GM12878 (cell line): ENCODE measurements at regions not wholly inside any gene's neighbourhood (a gene's known extent, or its start where the extent isn't known, plus 50 kb on each side); places are given as distances from the start of the nearest gene placed in this dataset.

Experiments
- ATAC-seq: fragments of 200-7000 bp; cut with Tn5 transposase; 3 replicates; pipeline ENCODE4 v1.9.1; 2020; ENCODE audit warnings: mild to moderate bottlenecking, moderate library complexity
- BruUV-seq: library from RNA; stranded (reverse); fragments of 400-500 nt; replicated peaks from 2 replicates; lab custom pipeline; 2021; lab: Mats Ljungman, UMichigan
- CTCF ChIA-PET: fragments of 300-600 bp; sonication (Branson Sonifier 250); formaldehyde crosslinking; extraction: SDS; loops from one replicate; lab custom pipeline; 2021; ENCODE audit warnings: inconsistent platforms; lab: Yijun Ruan, JAX
- POLR2A ChIA-PET: fragments of 350-600 bp; formaldehyde crosslinking; extraction: SDS; loops from one replicate; lab custom pipeline; 2021; ENCODE audit warnings: inconsistent platforms; lab: Charles Lee
- RAD21 ChIA-PET: fragments of 300-600 bp; sonication (Branson Sonifier 250); formaldehyde crosslinking; loops from one replicate; lab custom pipeline; 2023; ENCODE audit warnings: antibody characterized with exemption; ENCODE audit not compliant: unreplicated experiment; lab: Charles Lee
- SMC1A ChIA-PET: fragments of 300-600 bp; sonication (Branson Sonifier 250); formaldehyde crosslinking; loops from one replicate; lab custom pipeline; 2023; ENCODE audit not compliant: unreplicated experiment, uncharacterized antibody; lab: Charles Lee
- DNase-seq: peaks from one replicate; pipeline ENCODE4 v3.0.0-alpha.2; 2011; ENCODE audit warnings: low read depth, low spot score
- FAIRE-seq: peaks from 3 replicates; lab custom pipeline; 2011; peaks lifted over from hg19 to GRCh38; lab: Jason Lieb, UNC
- H2AFZ ChIP-seq: 2 replicates; pipeline ENCODE4 v1.6.0; 2011; ENCODE audit warnings: low read depth, low read length, control low read depth; ENCODE audit not compliant: control insufficient read depth
- H3K27ac ChIP-seq: 2 replicates; pipeline ENCODE4 v1.5.1; 2011; ENCODE audit warnings: control low read depth; ENCODE audit not compliant: control insufficient read depth, insufficient read depth
- H3K27me3 ChIP-seq, 2 experiments: replicated peaks in 1 of 2; 2 replicates each; pipeline versions ENCODE4 v1.6.0 to v1.6.1; 2011; ENCODE audit warnings: low read length in 1 of 2; ENCODE audit not compliant: control insufficient read depth in 2 of 2, insufficient read depth in 2 of 2
- H3K36me3 ChIP-seq, 2 experiments: 2 replicates each; pipeline ENCODE4 v1.5.1; 2011; ENCODE audit warnings: low read length in 1 of 2; ENCODE audit not compliant: control insufficient read depth in 2 of 2, insufficient read depth in 2 of 2
- H3K4me1 ChIP-seq: 2 replicates; pipeline ENCODE4 v1.6.1; 2011; ENCODE audit warnings: mild to moderate bottlenecking, low read length, moderate library complexity, mixed read lengths; ENCODE audit not compliant: control insufficient read depth, insufficient read depth
- H3K4me2 ChIP-seq: 2 replicates; pipeline ENCODE4 v1.6.0; 2011; ENCODE audit warnings: control low read depth; ENCODE audit not compliant: control insufficient read depth, insufficient read depth
- H3K4me3 ChIP-seq: fragments of 200-600 bp; sonication (generic); 2 replicates; pipeline ENCODE4 v1.5.1; 2016
- H3K79me2 ChIP-seq: 2 replicates; pipeline ENCODE4 v1.6.0; 2011; ENCODE audit warnings: low read length; ENCODE audit not compliant: control insufficient read depth, insufficient read depth
- H3K9ac ChIP-seq: 2 replicates; pipeline ENCODE4 v1.8.0; 2011; ENCODE audit warnings: low read length, control low read depth, mixed read lengths; ENCODE audit not compliant: control insufficient read depth, insufficient read depth
- H3K9me3 ChIP-seq: replicated peaks from 3 replicates; pipeline ENCODE4 v1.5.1; 2011; ENCODE audit warnings: mild to moderate bottlenecking, low read length; ENCODE audit not compliant: control insufficient read depth, insufficient read depth
- H4K20me1 ChIP-seq: 2 replicates; pipeline ENCODE4 v1.6.0; 2011; ENCODE audit not compliant: control insufficient read depth, insufficient read depth
- MTA3 ChIP-seq: IDR thresholded peaks from 2 replicates; pipeline ENCODE4 v1.6.1; 2012; ENCODE audit warnings: low read length, inconsistent platforms, borderline replicate concordance
- MYB ChIP-seq: fragments of 150-350 bp; IDR thresholded peaks from 2 replicates; pipeline ENCODE4 v1.6.1; 2014; ENCODE audit warnings: mild to moderate bottlenecking, low read depth, low read length, borderline replicate concordance
- WRNIP1 ChIP-seq: IDR thresholded peaks from 2 replicates; pipeline ENCODE4 v1.6.1; 2011; ENCODE audit warnings: low read depth, low read length, improper control_type of control experiment, borderline replicate concordance
- ZBED1 ChIP-seq: IDR thresholded peaks from 2 replicates; pipeline ENCODE4 v1.6.1; 2016; ENCODE audit warnings: borderline replicate concordance
- ZZZ3 ChIP-seq: IDR thresholded peaks from 2 replicates; pipeline ENCODE4 v1.6.1; 2011; ENCODE audit warnings: low read depth; ENCODE audit not compliant: control insufficient read depth, insufficient read length
- WGBS: methylation state at CpG from one replicate; pipeline ENCODE4 v1.1.6; 2016; ENCODE audit warnings: low lambda C conversion rate; ENCODE audit not compliant: insufficient replicate concordance, insufficient coverage; ENCODE audit errors: missing lambda C conversion rate; 5-methylcytosine and 5-hydroxymethylcytosine counted together
- in situ Hi-C: fragments of 300-500 bp; cut with MboI; formaldehyde crosslinking; loops from 9 replicates; pipeline ENCODE4 v1.14.3; 2018; ENCODE audit warnings: mixed read lengths
- intact Hi-C: fragments of 100-400 bp; cut with micrococcal nuclease; formaldehyde crosslinking; loops from one replicate; pipeline ENCODE4 v1.14.2; 2022; ENCODE audit not compliant: unreplicated experiment

GRCh38 chr5:102040326-102040725, 255.8 kb downstream of the SLCO4C1 start:
- Histone ChIP-seq H3K36me3 (no peaks in the 10 kb centered on the region), H3K27ac (no peak overlapping the region), H3K9me3 (no peaks in the 10 kb centered on the region), H3K9ac (no peak overlapping the region), H3K4me1 (no peaks in the 10 kb centered on the region), H3K79me2 (no peaks in the 10 kb centered on the region), H3K4me3 (no peak overlapping the region), H4K20me1 (no peaks in the 10 kb centered on the region), H3K4me2 (no peak overlapping the region), H2AFZ (no peak overlapping the region), H3K27me3 (no peaks in the 10 kb centered on the region)
- SMC1A ChIA-PET: no interaction called here
- POLR2A ChIA-PET: no interaction called here
- FAIRE-seq (no peak), ATAC-seq (no peak), DNase-seq (no peak)
- RAD21 ChIA-PET: no interaction called here
- intact Hi-C loops (no loop called here), in situ Hi-C loops (no loop called here)
- CTCF ChIA-PET: no interaction called here
- 0% methylated on average over 1 of the region's 1 CpG for WGBS
- BruUV-seq: no TSS peak
- no peak for TF ChIP-seq ZBED1
- TF ChIP-seq WRNIP1: no peak
- no peak for TF ChIP-seq MTA3
- no peak for TF ChIP-seq ZZZ3

GRCh38 chr5:102036927-102037326, 259.2 kb downstream of the SLCO4C1 start:
- FAIRE-seq (no peak), ATAC-seq (no peak), DNase-seq (no peak)
- no peak overlapping the region for H3K9ac ChIP-seq
- SMC1A ChIA-PET: no interaction called here
- CTCF ChIA-PET: no interaction called here
- H3K79me2 ChIP-seq: no peaks in the 10 kb centered on the region
- in situ Hi-C loops: no loop called here
- H3K4me3 ChIP-seq: no peak overlapping the region
- no peaks in the 10 kb centered on the region for H3K9me3 ChIP-seq
- no peaks in the 10 kb centered on the region for H3K27me3 ChIP-seq
- H3K36me3 ChIP-seq: no peaks in the 10 kb centered on the region
- intact Hi-C loops: no loop called here
- no peak overlapping the region for H2AFZ ChIP-seq
- no peak for TF ChIP-seq MYB
- H3K4me2 ChIP-seq: no peak overlapping the region
- H4K20me1 ChIP-seq: no peaks in the 10 kb centered on the region
- H3K27ac ChIP-seq: no peak overlapping the region
- H3K4me1 ChIP-seq: no peaks in the 10 kb centered on the region
- RAD21 ChIA-PET: interaction anchor here (0.5 kb wide), 1 partner anchor 18 kb away, joined by 3 read pairs; no protein-coding TSS in a partner anchor
- no TSS peak for BruUV-seq
- POLR2A ChIA-PET: interaction anchor here (0.7 kb wide), 1 partner anchor 175 kb away, joined by 4 read pairs; no protein-coding TSS in a partner anchor
